Activated CD4-positive, CD25-positive, alpha-beta regulatory T cell treated with anti-CD3 and anti-CD28 coated beads, Interleukin-2, amount 50 U/mL, for 72 hours (primary cell): ENCODE measurements at regions not wholly inside any gene's neighbourhood (a gene's known extent, or its start where the extent isn't known, plus 50 kb on each side); places are given as distances from the start of the nearest gene placed in this dataset.
"Not testable (repeated sequence)": the region's sequence is repeated elsewhere in the genome, so short reads cannot be mapped to it uniquely, and the experiment has no call there.

Source experiments
- DNase-seq: peaks from one replicate; pipeline ENCODE4 v3.0.0; 2021

- DNase-seq, result no peak
Observed at GRCh38 chr6:22173311-22173710, 123.5 kb downstream of the PRL start.

DNA sequence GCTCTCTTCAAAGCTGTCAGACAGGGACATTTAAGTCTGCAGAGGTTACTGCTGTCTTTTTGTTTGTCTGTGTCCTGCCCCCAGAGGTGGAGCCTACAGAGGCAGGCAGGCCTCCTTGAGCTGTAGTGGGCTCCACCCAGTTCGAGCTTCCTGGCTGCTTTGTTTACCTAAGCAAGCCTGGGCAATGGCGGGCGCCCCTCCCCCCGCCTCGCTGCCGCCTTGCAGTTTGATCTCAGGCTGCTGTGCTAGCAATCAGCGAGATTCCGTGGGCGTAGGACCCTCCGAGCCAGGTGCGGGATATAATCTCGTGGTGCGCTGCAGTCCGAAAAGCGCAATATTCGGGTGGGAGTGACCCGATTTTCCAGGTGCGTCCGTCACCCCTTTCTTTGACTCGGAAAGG, 116.6 kb downstream of the PRL start:
- not testable (repeated sequence) for DNase-seq

DNA sequence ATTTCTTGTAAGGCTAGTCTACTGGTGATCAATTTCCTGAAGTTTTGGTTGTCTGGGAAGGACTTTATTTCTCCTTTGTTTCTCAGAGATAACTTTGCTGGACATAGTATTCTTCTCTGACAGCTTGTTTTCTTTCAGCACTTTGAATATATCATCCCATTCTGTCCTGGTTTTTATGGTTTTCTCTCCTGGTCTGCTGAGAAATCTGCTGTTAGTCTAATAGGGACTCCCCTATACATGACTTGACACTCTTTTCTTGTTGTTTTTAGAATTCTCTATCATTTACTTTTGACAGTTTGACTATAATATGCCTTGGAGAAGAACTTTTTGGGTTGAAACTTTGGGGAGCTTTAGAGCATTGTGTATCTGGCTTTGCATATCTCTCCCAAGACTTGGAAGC, 112.5 kb downstream of the PRL start:
- no peak for DNase-seq

DNA sequence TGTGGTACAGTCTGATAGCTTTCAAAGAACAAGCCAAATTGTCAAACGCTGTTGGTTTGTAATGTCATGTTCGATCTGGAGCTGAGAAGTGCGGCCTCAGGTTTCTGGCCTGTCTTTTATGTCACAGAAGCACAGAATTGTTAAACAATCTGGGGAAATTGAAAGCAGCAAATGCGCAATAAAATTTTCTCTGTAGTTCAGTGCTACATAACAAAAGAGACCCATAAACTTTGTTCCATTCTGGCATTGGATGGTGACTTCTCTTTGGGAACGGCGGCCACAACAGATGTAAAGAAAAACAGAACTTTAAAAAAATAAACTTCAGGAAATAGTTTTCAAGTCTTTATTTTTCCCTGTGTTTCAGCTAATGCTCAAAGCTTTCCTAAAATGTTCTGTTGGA, 106.9 kb downstream of the PRL start:
- no peak for DNase-seq

DNA sequence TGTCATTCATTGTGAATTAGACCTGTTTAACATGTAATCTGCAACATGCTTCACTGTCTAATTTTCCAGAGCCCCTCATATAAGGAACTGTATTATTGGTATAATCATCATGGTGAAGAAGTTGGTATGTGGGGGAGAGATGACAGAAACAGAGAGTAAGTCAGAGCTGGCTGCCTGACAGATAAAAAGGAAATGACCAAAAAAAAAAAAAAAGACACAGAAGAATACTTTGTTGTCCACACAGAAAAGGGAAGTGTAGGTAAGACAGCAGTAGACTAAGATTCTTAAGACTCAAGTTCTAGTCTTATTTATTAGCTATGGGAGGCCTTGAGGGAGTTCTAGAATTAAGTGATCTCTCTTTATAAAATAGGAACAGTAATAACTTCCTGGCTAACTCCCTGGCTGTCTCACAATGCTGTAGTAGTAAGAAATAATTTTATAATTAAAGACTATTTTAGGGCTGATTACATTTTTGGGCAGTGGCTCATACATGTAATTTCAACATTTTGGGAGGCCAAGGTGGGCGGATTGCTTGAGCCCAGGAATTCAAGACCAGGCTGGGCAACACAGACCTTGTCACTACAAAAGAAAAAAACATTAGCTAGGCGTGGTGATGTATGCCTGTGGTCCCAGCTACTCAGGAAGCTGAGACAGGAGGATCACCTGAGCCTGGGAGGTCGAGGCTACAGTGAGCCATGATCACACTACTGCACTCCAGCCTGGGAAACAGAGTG, 102.5 kb downstream of the PRL start:
- no peak for DNase-seq

GRCh38 chr6:22199771-22200170, 97.1 kb downstream of the PRL start:
- DNase-seq, result no peak

GRCh38 chr6:22204153-22204552, 92.7 kb downstream of the PRL start:
- DNase-seq, result no peak

DNA sequence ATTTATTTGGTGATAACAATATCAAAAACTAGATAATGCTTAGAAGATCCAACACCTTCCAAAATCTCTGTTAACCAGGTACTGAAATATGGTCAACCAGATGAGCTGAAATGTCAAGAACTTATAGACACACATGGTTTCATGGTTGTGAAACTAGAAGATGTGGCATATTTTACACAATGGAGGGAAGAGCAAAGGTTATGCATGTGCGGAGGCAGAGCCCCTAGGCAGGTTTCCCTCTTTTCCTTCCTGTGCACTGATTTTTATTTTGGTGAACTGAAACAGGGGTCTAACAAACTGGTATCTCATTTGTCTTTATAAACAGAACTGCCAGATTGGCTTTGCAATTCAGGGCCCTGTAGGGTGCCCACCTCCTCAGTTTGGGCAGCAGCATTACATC, 91.6 kb downstream of the PRL start:
- no peak for DNase-seq

- no peak for DNase-seq
Observed at GRCh38 chr6:22206106-22206505, 90.7 kb downstream of the PRL start.

DNA sequence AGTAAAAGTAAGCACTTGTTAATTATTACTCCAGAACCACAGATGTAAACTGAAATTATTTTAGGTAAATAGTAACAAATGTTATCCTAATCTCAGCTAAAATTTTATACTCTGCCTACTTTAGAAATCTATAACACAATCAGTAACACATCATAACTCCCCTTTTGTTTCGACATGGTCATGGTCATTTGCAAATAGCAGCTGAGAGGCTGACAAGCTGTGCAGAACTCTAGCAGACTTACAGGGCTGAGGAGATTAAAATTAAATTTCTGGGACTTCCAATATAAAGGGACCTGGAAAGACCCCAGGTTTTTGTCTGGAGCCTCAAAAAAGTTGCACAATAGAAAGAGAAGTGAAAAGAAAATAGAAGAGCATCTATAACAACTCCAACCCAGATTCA, 88.8 kb downstream of the PRL start:
- no peak for DNase-seq

DNA sequence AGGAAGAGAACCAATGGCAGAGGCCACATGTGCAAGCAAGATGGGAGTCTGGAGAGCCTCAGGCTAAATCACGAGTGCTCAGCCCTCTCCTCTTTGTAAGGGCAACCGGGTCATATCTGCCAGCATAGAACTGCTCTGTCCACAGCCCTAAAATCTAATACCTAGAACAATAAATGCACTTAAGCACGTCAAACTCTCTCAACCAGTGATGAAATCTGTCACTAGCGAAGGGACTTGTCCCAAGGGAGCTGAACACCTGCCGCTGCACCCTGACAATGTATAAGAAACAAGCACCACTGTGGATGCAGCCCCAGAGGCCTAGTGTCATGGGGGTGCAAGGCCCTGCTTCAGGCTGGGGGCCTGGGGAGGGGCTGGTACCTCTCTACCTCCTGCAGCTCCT, 82.5 kb downstream of the PRL start:
- DNase-seq, result no peak

DNA sequence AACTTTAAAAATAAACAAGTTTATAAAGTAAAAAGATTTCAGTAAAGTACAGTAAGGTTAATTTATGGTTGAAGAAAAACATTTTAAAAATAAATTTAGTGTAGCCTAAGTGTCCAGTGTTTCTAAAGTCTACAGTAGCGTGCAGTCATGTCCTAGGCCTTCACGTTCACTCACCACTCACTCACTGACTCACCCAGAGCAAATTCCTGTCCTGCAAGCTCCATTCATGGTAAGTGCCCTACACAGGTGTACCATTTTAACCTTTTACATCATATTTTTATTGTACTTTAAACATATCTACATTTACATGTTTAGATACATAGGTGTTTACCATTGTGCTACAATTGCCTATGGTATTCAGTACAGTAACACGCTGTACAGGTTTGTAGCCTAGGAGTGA, 81.4 kb downstream of the PRL start:
- DNase-seq, result not testable (repeated sequence)

DNA sequence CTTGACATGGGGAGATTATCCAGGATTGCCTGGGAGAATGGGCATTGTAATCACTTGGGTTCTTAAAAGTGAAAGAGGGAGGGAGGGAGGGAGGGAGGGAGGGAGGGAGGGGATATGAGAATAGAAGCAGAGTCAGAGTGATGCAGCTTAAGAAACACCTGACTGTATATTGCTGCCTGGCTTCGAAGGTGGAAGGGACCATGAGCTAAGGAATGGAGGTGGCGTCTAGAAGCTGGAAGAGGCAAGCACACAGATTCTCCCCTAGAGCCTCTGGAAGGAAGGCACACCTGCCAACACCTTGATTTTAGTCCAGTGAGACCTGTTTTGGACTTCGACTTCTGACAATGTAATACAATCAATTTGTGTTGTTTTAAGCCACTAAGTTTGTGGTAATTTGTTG, 78.4 kb downstream of the PRL start:
- no peak for DNase-seq

- DNase-seq, result no peak
Observed at GRCh38 chr6:22219925-22220324, 76.9 kb downstream of the PRL start.

DNA sequence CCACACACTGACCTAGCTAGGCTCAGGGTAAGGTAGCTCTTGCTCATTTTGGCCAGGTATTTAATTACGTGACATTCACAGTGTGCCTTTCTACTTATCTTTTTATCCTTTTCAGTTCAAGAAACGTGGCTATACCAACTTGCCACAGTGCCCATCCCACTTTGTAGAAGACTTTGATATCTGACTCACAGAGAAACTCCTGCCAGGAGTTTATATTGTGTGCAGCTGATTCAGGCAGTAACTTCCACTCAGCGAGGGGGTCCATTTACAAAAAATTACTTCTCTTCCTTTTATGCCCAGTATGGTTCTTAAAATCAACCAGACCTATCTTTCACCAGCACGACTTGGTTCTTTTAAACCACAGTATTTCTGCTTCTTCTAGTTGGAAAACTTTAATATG, 75.6 kb downstream of the PRL start:
- no peak for DNase-seq

GRCh38 chr6:22221630-22222029, 75.2 kb downstream of the PRL start:
- no peak for DNase-seq

DNA sequence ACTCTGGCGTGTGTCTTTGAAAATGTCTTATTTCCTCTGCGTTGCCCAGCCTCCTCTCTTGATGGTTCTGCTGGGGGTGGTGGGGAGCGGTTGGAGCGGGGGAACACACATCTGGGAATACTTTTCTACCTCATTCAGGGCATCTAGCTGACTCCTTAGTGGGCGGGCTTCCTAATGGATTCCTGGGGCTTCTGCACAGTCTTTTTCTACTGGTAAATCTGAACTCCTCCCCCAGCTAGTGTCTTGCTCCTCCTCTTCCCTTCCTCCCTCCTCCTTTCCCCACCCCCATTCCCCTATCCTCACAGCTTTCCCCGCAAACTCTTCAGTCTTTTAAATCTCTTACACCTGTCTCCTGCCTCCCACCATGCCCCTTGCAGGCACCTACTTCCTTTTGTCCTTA, 74.4 kb downstream of the PRL start:
- no peak for DNase-seq

DNA sequence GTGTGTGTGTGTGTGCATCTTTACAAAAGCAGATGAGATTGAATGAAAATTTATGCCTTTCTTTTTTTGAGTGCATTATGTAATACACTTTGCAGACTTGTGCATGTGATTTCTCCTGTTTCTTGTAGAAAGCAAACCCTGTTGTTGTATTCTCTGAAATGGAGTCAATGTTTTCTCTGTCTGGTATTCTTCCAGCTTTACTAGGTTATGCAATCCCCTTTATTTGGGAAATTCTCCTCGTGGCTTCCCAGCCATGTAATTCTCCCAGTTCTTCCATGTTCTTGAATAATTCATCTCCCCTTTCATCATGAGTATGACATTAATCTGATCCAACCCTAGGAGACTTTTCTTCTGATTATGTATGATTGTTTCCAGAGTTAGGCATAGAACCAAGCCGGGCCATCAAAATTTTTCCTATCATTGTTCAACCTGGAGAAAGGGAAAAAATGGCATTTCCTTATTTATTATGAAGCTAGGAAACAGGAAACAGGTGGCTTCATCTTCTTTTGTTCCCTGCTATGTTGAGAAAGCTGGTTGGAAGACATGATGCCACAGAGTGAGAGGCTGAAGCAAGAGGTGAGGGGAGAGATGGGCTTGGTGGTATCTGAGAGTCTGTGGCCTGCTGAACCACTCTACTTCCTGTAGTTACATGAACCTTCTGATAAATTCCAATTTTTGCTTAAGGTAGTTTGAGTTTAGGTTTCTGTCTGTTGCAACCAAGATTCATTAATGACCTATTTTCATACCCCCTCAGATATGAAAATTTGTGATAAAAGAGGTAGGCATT, 68.8 kb downstream of the PRL start:
- DNase-seq, result no peak

DNA sequence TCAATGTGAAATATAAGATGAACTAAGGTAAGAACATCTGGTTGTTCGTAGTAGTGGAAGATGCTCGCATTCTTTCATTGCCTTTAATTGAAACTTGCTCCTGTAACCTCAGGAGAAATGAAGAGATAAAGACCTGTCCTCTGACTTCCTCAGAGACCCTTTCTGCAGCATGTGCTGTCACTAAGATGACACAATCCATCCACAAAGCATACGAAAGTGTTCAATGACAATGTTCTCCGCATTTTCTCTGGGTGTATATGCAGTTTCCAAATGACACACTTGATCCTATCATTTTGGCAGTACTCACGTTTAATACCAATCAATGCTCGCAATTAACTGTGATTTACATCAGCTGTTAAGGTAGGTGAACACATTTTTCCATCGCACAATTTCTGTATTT, 65.8 kb downstream of the PRL start:
- no peak for DNase-seq

GRCh38 chr6:22231616-22232015, 65.2 kb downstream of the PRL start:
- no peak for DNase-seq

GRCh38 chr6:22236626-22237414, 60.0 kb downstream of the PRL start:
- no peak for DNase-seq
